Liver (tissue), 3 donors: ENCODE measurements at regions not wholly inside any gene's neighbourhood (a gene's known extent, or its start where the extent isn't known, plus 50 kb on each side); places are given as distances from the start of the nearest gene placed in this dataset.

ENCODE experiments used
- CTCF ChIP-seq: fragments of 150-350 bp; IDR thresholded peaks from 2 replicates; pipeline ENCODE4 v1.5.1; 2017; ENCODE audit warnings: improper control_type of control experiment, low read depth, low read length; ENCODE audit not compliant: missing input control
- GABPA ChIP-seq, 2 donors: IDR thresholded peaks in 1 of 2; conservative IDR thresholded peaks in 1 of 2; 2 replicates each; pipeline ENCODE4 v1.6.1; 2016; ENCODE audit warnings: antibody characterized with exemption in 2 of 2, mild to moderate bottlenecking in 1 of 2, moderate library complexity in 1 of 2
- RAD21 ChIP-seq, 2 donors: IDR thresholded peaks; 2 replicates each; pipeline ENCODE4 v1.6.1; 2016; ENCODE audit warnings: antibody characterized with exemption in 2 of 2, mild to moderate bottlenecking in 2 of 2
- RXRA ChIP-seq, 2 donors: IDR thresholded peaks; 2 replicates each; pipeline ENCODE4 v1.6.1; 2017 to 2018; ENCODE audit warnings: antibody characterized with exemption in 2 of 2, mild to moderate bottlenecking in 1 of 2
- ZBTB33 ChIP-seq: IDR thresholded peaks from 2 replicates; pipeline ENCODE4 v1.6.1; 2016; ENCODE audit warnings: antibody characterized with exemption
- donor health status: healthy.
- donor health status: healthy.

- TF ChIP-seq RAD21 (IDR thresholded peaks at IDR 0.05) (no peak), ZBTB33 (no peak), CTCF (no peak), GABPA (IDR thresholded peaks at IDR 0.05 in 1 of 2, conservative IDR thresholded peaks at IDR 0.05 in 1 of 2) (no peak), RXRA (IDR thresholded peaks at IDR 0.05) (no peak)
Measured at GRCh38 chr3:56985460-56985859, 75.0 kb upstream of the SPATA12 start.
